Hypothalamus (tissue), 51 donors: ENCODE measurements at regions not wholly inside any gene's neighbourhood (a gene's known extent, or its start where the extent isn't known, plus 50 kb on each side); places are given as distances from the start of the nearest gene placed in this dataset.

Experiments used
- DNase-seq, 51 donors: peaks; one replicate each; lab custom pipeline; 2025; lab: John Stamatoyannopoulos, UW

GRCh38 chr10:6888434-6888833 lies 308.4 kb upstream of the PRKCQ start:
- DNase-seq, result no peak

- DNase-seq, result no peak
Observed at GRCh38 chr10:6885284-6885683, 305.2 kb upstream of the PRKCQ start.

- no peak for DNase-seq
Observed at GRCh38 chr10:6881987-6882386, 301.9 kb upstream of the PRKCQ start.

- peak in 30 of 51 donors; percentile 3 to 61 (median 26) for DNase-seq
Observed at GRCh38 chr10:6877722-6878392, 297.8 kb upstream of the PRKCQ start.

- no peak for DNase-seq
Observed at GRCh38 chr10:6877336-6877721, 297.3 kb upstream of the PRKCQ start.

GRCh38 chr10:6875269-6875865 lies 295.3 kb upstream of the PRKCQ start:
- no peak for DNase-seq

GRCh38 chr10:6871128-6871527 lies 291.1 kb upstream of the PRKCQ start:
- no peak for DNase-seq

- DNase-seq, result no peak
Observed at GRCh38 chr10:6868036-6868725, 288.1 kb upstream of the PRKCQ start.

- DNase-seq, result no peak
Observed at GRCh38 chr10:6866757-6867156, 286.7 kb upstream of the PRKCQ start.

- DNase-seq, result no peak
Observed at GRCh38 chr10:6864142-6864541, 284.1 kb upstream of the PRKCQ start.

GRCh38 chr10:6863381-6863780 lies 283.3 kb upstream of the PRKCQ start:
- DNase-seq, result no peak

GRCh38 chr10:6850452-6850851 lies 270.4 kb upstream of the PRKCQ start:
- DNase-seq, result no peak

GRCh38 chr10:6847561-6847960 lies 267.5 kb upstream of the PRKCQ start:
- DNase-seq, result no peak

- no peak for DNase-seq
Observed at GRCh38 chr10:6843894-6844650, 264.0 kb upstream of the PRKCQ start.

GRCh38 chr10:6843481-6843881 lies 263.4 kb upstream of the PRKCQ start:
- DNase-seq, result peak in 26 of 51 donors; percentile 8 to 79 (median 28)

- DNase-seq, result no peak
Observed at GRCh38 chr10:6842722-6843121, 262.6 kb upstream of the PRKCQ start.

- no peak for DNase-seq
Observed at GRCh38 chr10:6841761-6842160, 261.7 kb upstream of the PRKCQ start.

- no peak for DNase-seq
Observed at GRCh38 chr10:6840766-6841165, 260.7 kb upstream of the PRKCQ start.

- no peak for DNase-seq
Observed at GRCh38 chr10:6840201-6840691, 260.2 kb upstream of the PRKCQ start.

- DNase-seq, result peak in 2 of 51 donors; percentile 6 to 7
Observed at GRCh38 chr10:6838118-6838517, 258.0 kb upstream of the PRKCQ start.

- DNase-seq, result no peak
Observed at GRCh38 chr10:6833458-6834011, 253.5 kb upstream of the PRKCQ start.
